Hepatic stellate cell (primary cell): ENCODE measurements at regions not wholly inside any gene's neighbourhood (a gene's known extent, or its start where the extent isn't known, plus 50 kb on each side); places are given as distances from the start of the nearest gene placed in this dataset.

Experiments
- DNase-seq: peaks from one replicate; pipeline ENCODE4 v3.0.0; 2011; ENCODE audit warnings: low spot score

GRCh38 chr12:60872219-60872618 is 1276.4 kb downstream of the SLC16A7 start:
- no peak for DNase-seq

GRCh38 chr12:60872850-60873713 is 1277.3 kb downstream of the SLC16A7 start:
- DNase-seq, result no peak

GRCh38 chr12:60874091-60874490 is 1278.3 kb downstream of the SLC16A7 start:
- no peak for DNase-seq

GRCh38 chr12:60920841-60921495 is 1325.1 kb downstream of the SLC16A7 start:
- no peak for DNase-seq

- DNase-seq, result no peak
Measured at GRCh38 chr12:60921541-60921940, 1325.7 kb downstream of the SLC16A7 start.

GRCh38 chr12:60926256-60926655 is 1330.4 kb downstream of the SLC16A7 start:
- DNase-seq, result no peak

GRCh38 chr12:60930151-60930550 is 1330.1 kb upstream of the USP15 start:
- DNase-seq, result no peak

GRCh38 chr12:60935981-60936761 is 1324.0 kb upstream of the USP15 start:
- no peak for DNase-seq

- DNase-seq, result no peak
Measured at GRCh38 chr12:60947533-60947932, 1312.7 kb upstream of the USP15 start.

- DNase-seq, result no peak
Measured at GRCh38 chr12:60967128-60967527, 1293.1 kb upstream of the USP15 start.

- DNase-seq, result no peak
Measured at GRCh38 chr12:60977966-60978365, 1282.2 kb upstream of the USP15 start.

- no peak for DNase-seq
Measured at GRCh38 chr12:60980558-60980957, 1279.6 kb upstream of the USP15 start.

- no peak for DNase-seq
Measured at GRCh38 chr12:60981473-60981872, 1278.7 kb upstream of the USP15 start.

- no peak for DNase-seq
Measured at GRCh38 chr12:60992087-60992486, 1268.1 kb upstream of the USP15 start.

- DNase-seq, result no peak
Measured at GRCh38 chr12:60995256-60995825, 1264.9 kb upstream of the USP15 start.

GRCh38 chr12:60997869-60998378 is 1262.3 kb upstream of the USP15 start:
- DNase-seq, result no peak

- DNase-seq, result no peak
Measured at GRCh38 chr12:61009192-61009591, 1251.0 kb upstream of the USP15 start.

- no peak for DNase-seq
Measured at GRCh38 chr12:61011767-61012423, 1248.3 kb upstream of the USP15 start.

- no peak for DNase-seq
Measured at GRCh38 chr12:61018571-61018970, 1241.6 kb upstream of the USP15 start.

GRCh38 chr12:61023231-61023630 is 1237.0 kb upstream of the USP15 start:
- no peak for DNase-seq

- no peak for DNase-seq
Measured at GRCh38 chr12:61029516-61029915, 1230.7 kb upstream of the USP15 start.

- DNase-seq, result no peak
Measured at GRCh38 chr12:61037792-61038191, 1222.4 kb upstream of the USP15 start.
